Medulla oblongata (tissue), 1 donor: ENCODE measurements at regions not wholly inside any gene's neighbourhood (a gene's known extent, or its start where the extent isn't known, plus 50 kb on each side); places are given as distances from the start of the nearest gene placed in this dataset.
"Not testable (repeated sequence)": the region's sequence is repeated elsewhere in the genome, so short reads cannot be mapped to it uniquely, and the experiment has no call there.

Experiments used
- DNase-seq: peaks from one replicate; pipeline ENCODE4 v3.0.0-alpha.2; 2015; ENCODE audit errors: extremely low spot score

- DNase-seq: no peak
Measured at GRCh38 chr5:121660142-121660541, 191.5 kb upstream of the FTMT start.

DNA sequence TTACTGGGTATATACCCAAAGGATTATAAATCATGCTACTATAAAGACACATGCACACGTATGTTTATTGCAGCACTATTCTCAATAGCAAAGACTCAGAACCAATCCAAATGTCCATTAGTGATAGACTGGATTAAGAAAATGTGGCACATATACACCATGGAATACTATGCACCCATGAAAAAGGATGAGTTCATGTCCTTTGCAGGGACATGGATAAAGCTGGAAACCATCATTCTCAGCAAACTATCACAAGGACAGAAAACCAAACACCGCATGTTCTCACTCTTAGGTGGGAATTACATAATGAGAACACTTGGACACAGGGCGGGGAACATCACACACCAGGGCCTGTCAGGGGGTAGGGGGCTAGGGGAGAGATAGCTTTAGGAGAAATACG, 186.1 kb upstream of the FTMT start:
- DNase-seq: not testable (repeated sequence)

- no peak for DNase-seq
Measured at GRCh38 chr5:121667292-121667691, 184.4 kb upstream of the FTMT start.

DNA sequence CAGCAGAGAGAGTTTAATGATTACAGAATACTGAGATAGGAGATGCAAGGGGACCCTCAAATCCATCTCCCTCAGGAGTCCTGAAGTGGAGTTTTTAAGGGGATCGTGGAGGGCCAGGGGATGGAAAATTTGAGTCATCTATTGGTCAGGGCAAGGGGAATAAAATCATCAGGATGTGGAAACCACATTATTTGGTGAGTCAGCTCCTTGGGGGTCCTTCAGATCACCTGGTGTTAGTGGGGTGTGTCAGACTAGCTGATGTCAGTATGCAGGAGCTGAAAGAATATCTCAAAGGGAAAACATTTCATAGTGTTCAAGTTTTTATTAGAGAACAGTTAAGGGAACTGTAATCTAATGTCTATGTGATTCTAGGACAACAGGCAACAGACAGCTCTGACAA, 183.0 kb upstream of the FTMT start:
- no peak for DNase-seq

DNA sequence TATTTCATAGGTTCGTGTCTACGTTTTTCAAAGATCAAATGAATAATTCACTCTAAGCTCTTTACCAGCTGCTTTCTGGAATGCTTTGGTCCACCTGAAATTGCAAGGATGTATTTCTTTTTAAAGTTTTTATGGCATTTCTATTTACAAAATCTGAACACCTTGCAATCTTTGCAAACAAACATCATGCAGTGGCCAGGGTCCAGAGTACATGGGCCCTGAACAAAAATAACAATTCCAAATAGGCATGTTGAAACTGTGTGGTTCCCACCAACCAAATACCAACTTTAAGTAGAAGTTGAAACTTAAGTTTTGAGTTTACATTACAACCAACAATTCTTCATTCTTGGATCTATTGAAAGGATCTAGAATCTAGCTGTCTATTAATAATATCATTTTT, 180.1 kb upstream of the FTMT start:
- DNase-seq: no peak

GRCh38 chr5:121675924-121676323, 175.8 kb upstream of the FTMT start:
- DNase-seq: no peak

DNA sequence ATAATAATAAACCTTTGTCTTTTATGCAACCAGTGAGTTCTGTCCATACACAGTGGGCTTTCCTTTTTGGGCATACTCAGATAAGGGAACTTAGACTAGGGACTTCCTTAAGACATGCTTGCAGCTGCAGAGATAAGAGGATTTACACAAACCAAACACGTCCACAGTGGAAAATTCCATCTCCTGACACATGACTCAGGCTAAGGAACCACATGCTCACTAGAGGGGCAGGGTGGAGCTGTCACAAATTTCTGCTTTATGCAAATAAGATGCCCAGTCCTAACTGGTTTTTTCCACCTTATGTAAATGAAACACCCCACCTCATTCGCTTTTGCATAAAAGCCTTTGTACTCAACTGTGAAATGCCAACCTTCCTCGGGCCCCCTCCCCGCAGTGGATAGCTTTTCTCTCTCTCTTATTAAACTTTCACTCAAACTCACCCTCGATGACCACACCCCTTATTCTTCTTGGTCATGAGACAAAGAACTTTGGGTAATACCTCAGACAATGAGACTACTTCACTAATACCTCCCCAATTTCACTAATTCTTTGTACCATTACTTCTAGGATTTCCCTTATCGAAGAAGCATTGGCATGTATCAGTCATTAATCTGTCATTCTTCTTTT, 170.3 kb upstream of the FTMT start:
- no peak for DNase-seq

DNA sequence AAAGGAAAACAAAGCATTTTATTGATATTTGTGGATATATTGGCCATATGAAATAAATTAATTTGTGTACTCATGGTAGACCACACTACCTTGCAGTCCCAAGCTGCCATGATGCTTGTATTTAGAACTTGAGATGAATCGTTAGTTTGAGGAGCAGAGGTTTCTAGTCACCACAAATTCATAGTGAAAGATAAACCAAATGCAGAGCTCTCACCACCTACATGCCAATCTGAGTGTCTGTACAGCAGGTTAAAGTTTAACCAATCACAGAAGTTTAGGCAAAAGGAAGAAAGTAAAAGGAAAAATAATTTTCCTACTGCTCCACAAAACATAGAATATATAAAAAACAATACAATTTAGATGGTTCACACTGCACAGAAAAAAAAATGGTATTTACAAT, 163.6 kb upstream of the FTMT start:
- DNase-seq: no peak

GRCh38 chr5:121688781-121689180, 162.9 kb upstream of the FTMT start:
- no peak for DNase-seq

DNA sequence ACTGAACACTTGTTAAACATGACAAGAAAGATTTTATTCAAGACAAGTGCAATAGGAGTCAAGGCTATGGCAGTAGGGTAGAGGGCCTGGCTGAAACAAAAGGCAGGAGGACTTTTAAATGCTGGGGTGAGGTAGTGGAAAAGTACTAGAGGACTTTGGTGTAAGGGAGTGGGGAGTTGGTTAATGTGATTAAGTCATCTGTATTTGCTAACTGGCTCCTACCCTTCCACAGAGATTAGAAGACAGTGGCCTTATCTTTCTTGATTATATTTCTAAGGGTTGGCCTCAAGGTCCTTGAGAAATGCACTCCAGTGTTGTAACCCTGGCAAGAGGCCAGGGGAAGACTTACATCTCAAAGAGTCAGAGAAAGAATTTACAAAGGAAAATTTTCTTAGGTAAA, 160.2 kb upstream of the FTMT start:
- no peak for DNase-seq

- no peak for DNase-seq
Measured at GRCh38 chr5:121692158-121692557, 159.5 kb upstream of the FTMT start.

DNA sequence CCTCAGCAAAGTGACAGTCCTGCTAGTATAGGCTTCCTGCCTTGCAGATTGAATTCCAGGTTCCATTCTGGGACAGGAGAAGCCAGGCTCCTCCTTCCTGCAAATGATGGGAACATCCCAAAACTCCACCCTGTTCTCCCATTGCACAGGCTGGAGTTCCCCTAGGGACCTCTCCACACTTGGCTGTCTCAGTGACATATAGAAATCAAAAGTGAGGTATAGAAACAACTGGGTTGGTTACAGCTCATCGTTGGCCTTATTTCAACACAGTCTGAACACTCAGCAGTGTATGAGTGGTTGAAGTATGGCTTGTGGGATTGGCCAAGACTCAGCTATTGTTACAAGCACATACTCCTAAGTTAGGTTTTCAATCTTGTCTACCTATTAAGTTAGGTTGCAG, 157.8 kb upstream of the FTMT start:
- no peak for DNase-seq

DNA sequence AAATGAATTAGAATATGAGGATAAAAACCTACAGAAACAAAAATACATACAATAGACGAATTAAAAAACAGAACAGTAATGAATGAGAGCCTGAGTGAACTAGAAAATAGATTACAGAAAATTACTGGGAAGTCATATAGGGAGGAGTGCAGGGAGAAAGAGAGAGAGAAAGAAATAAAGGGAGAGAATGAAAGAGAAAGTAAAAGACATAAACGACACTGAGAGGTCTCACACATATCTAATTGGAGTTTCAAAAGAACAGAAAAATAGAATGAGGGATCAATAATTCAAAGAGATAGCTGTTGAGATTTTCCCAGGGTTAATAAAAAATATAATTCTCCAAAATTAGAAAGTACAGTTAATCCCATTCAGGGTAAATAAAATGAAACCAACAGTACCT, 156.4 kb upstream of the FTMT start:
- DNase-seq: no peak

GRCh38 chr5:121698690-121699089, 153.0 kb upstream of the FTMT start:
- DNase-seq: no peak

GRCh38 chr5:121701731-121702130, 150.0 kb upstream of the FTMT start:
- no peak for DNase-seq

GRCh38 chr5:121702682-121703081, 149.0 kb upstream of the FTMT start:
- no peak for DNase-seq

GRCh38 chr5:121704291-121704690, 147.4 kb upstream of the FTMT start:
- no peak for DNase-seq

DNA sequence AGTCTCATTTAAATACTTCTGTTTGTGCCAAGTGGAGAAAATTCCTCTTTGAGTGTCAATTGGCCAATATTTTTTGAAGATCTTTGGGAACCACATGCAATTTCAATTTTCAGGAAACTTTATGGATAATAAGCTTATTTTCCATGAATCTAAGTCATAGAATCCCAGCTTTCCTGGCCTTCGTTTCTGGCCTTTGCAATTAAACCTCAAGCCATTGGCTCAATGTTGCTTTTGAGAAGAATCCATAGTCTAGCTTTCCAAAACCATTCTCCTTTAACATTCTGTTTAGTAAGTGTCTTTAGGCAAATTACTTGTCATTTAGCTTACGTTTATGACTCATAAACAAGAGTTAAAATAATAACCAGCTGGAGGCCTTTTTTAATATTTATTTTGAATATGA, 145.0 kb upstream of the FTMT start:
- DNase-seq: no peak

DNA sequence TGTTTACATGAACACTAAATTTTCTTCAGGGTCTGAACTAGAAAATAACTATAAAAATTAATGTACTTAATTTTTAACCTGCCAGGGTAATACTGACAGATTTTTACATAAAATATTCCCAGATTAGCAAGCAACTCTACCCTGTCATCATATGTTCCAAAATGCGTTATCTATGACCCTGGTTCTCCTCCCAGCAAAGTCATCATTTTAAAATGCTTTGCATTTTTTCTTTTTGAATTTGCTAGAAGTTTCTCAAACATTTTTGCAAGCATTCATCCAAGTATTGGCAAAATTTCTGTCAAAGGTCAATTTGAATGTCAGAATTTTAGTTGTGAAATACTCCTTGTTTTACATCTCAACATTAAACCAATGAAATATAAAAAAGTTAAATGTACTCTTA, 144.5 kb upstream of the FTMT start:
- DNase-seq: no peak

DNA sequence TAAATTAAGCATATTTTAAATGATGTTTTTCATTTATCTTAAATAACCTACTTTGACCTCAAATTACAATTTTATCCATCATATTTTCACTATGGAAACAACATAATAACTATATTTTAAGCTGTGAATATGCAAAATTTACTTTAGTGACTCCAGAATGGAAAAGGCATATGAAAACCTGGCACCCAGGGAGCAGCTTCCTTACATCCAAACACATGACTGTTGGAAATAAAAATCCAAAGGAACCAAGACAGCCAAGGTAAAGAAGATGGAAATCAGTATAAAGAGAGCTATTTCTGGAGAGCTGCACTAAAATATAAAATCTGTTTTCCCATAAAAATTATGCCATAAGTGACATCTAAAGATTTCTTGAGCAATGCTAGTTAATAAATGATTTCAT, 140.3 kb upstream of the FTMT start:
- no peak for DNase-seq

- DNase-seq: no peak
Measured at GRCh38 chr5:121719255-121719654, 132.4 kb upstream of the FTMT start.

- DNase-seq: no peak
Measured at GRCh38 chr5:121725450-121725849, 126.2 kb upstream of the FTMT start.

- no peak for DNase-seq
Measured at GRCh38 chr5:121726991-121727390, 124.7 kb upstream of the FTMT start.

DNA sequence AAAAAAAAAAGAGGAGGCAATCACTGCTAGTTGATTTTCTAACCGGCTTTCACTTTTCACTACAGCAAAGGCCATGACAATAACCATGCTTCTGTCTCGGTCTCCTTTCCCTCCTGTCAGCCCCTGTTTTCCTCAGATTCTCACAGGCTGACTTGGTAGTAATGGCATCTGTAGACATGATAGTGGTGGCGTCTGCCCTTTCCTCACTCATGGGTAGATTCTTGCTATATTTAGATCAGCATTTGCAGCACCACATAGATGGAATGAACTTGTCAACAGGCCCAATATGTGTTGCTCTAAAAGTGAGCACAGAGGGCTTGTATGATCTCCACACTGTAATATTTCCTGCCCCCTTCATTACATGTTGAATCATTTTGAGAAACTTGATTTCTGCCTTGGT, 120.3 kb upstream of the FTMT start:
- DNase-seq: no peak

- DNase-seq: no peak
Measured at GRCh38 chr5:121735618-121736017, 116.1 kb upstream of the FTMT start.
